ENCODE measurements at regions not wholly inside any gene's neighbourhood (a gene's known extent, or its start where the extent isn't known, plus 50 kb on each side); places are given as distances from the start of the nearest gene placed in this dataset.
"Not testable (repeated sequence)": the region's sequence is repeated elsewhere in the genome, so short reads cannot be mapped to it uniquely, and the experiment has no call there.

DNA sequence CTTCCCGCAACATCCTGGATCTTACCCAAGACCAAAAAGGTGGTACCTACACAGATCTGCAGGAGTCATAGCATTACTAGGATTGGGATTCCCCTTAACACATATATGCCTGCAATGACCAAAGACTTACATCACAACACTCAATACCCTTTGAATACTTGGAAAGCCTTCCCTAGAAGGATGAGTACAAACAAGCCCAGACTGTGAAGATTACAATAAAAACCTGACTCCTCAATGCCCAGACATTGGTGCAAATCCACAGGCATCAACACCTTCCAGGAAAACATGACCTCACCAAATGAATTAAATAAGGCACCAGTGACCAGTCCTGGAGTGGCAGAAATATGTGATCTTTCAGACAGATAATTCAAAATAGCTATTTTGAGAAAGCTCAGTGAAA, 326.8 kb downstream of the TBL1XR1 start:
- no peak for DNase-seq (ENCODE audit: low spot score)

DNA sequence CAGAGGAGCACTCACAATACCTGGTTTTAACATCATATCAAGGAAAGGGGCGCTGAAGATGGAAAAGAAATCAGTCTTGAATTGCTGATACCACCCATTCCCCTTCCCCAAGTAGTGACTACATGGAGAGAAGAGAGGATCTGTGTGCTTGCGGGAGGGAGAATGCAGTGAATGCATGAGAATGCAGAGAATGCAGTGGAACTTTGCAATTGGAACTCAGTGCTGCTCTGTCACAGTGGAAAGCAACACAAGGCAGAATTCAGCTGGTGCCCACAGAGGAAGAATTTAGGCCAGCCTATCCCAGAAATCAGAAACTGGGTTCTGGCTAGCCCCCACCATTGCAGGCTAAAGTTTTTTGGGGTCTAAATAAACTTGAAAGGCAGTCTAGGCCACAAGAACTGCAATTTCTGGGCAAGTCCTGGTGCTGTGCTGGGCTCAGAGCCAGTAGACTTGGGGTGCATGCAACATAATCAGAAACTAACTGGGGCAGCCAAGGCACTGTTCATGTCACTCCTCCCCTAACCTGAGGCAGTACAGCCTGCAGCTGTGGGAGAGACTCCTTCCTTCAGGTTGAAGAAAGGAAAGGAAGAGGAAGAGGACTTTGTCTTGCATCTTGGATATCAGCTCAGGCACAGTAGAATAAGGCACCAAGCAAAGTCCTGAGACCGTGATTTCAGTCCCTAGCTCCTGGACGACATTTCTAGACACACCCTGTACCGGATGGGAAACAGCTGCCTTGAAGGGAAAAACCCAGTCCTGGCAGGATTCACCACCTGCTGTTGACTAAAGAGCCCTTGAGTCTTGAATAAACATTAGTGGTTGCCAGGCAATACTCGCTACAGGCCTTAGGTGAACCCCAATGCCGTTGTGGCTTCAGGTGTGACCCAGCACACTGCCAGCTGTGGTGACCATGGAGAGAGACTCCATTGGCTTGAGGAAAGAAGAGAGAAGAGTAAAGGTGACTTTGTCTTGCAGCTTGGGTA, 329.3 kb downstream of the TBL1XR1 start:
- no peak for DNase-seq (ENCODE audit: low spot score)

GRCh38 chr3:176861137-176861536, 336.1 kb downstream of the TBL1XR1 start:
- no peak for DNase-seq (ENCODE audit: low spot score)

- no peak for DNase-seq (ENCODE audit: low spot score)
These were observed 340.6 kb downstream of the TBL1XR1 start for GRCh38 chr3:176856721-176857120.

- DNase-seq (ENCODE audit: low spot score): no peak
These were observed 341.3 kb downstream of the TBL1XR1 start for GRCh38 chr3:176855901-176856486.

- no peak for DNase-seq (ENCODE audit: low spot score)
These were observed 342.1 kb downstream of the TBL1XR1 start for GRCh38 chr3:176855213-176855612.

DNA sequence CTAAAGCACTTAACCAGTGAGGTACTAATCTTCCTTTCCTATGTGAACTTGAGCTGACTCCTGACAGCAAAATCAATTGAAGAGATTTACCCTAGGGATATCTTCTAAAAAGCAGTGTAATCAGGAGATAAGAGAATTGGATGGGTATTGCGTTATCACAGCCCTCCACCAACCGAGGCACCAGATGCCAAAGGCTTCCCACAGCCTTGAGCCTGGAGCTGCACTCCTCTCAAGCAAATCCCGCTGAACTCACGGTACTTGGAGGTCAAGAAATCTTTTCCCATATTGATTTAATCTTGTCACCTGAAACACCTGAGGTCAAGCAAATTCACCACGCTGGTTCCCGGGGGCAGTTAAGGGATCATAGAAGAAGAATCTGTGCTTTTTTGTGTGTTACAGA, 346.8 kb downstream of the TBL1XR1 start:
- DNase-seq (ENCODE audit: low spot score): no peak

- no peak for DNase-seq (ENCODE audit: low spot score)
These were observed 348.7 kb downstream of the TBL1XR1 start for GRCh38 chr3:176848431-176849214.

DNA sequence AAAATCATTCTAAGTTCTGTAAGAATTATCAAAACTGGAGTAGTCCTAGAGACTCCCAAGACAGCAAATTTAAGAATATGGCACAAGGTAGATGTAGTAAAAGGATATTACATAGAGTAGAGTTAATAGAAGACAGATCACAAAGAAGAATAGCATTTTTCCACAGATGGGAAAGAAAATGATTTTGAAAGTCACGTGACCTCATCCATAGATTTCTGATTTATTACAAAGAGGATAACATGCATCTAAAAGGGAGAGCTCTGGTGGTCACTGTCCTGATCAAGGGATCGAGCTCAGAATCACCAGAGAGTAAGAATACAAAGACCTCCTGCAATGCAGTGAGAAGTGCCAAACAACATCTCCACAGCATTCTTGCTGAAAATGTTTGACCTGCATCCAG, 354.4 kb downstream of the TBL1XR1 start:
- DNase-seq (ENCODE audit: low spot score): no peak

DNA sequence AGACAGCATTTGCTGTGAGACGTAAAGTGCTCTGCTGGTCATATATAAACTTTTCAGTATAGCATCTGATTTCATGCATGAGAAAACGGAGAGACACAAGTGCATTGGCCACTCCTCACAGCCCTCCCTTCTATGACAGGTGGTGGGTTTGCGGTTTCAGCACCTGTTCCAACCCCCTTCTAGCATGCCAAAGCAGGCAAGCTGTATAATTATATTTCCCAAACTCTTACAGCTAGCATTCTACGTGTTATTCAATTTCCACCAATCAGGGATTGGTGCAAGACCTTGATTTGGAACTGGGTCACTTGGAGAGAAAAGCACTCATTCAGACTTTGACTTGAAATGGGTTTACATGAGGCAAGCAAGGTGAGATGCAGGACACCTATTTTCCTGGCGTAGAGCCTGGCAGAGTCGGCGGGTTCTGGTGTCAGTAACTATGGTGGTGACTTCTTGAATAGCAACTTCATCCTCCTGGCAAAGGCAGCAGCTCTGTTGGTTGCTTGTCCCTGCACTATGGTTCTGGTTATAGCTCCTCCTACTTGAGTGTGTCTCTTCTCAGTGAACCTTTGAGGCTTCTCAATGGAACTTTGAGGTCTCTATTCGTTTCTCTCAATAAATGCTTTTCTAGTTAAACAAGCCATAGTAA, 356.5 kb downstream of the TBL1XR1 start:
- DNase-seq (ENCODE audit: low spot score): no peak

DNA sequence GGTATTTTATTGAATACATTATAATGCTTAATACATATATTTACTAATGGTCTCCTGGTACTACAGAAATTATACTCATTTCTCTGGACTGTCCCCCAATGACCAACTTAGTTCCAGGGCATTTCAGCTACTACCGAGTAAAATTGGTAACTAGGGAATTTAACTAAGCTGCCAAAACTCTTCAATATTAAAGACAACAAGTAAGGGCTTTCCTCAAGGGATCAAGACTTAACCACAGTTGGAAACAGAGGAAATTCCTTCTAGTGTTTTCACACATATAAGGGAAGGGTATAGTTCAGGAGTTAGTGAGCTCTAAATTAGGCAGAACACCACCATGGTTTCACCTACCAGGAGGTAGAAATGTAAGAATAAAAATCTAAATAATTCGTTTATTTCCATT, 357.4 kb downstream of the TBL1XR1 start:
- no peak for DNase-seq (ENCODE audit: low spot score)

GRCh38 chr3:176839466-176839865, 357.8 kb downstream of the TBL1XR1 start:
- no peak for DNase-seq (ENCODE audit: low spot score)

- not testable (repeated sequence) for DNase-seq (ENCODE audit: low spot score)
These were observed 370.0 kb downstream of the TBL1XR1 start for GRCh38 chr3:176827244-176827643.

- DNase-seq (ENCODE audit: low spot score): no peak
These were observed 372.5 kb downstream of the TBL1XR1 start for GRCh38 chr3:176824811-176825210.

DNA sequence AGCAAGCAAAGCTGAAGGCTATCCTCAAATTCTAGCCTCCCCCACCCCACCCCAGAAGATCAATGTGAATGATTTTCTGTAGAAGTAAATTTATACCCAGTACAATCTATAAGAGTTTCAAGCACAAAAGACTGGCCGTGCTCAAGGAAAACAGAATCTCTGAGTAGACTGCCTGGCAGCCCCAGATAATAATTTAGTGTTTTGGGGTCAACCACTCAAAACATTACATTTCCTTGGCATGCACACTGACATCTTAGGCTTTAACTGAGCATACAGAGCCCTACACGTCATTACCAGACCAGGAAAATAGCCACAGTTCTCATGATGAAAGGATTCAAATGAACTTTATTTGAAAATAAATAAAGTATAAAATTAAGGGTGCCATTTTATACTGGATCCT, 376.5 kb downstream of the TBL1XR1 start:
- DNase-seq (ENCODE audit: low spot score): no peak

- DNase-seq (ENCODE audit: low spot score): no peak
These were observed 380.3 kb downstream of the TBL1XR1 start for GRCh38 chr3:176816937-176817336.

GRCh38 chr3:176814285-176814684, 383.0 kb downstream of the TBL1XR1 start:
- no peak for DNase-seq (ENCODE audit: low spot score)

DNA sequence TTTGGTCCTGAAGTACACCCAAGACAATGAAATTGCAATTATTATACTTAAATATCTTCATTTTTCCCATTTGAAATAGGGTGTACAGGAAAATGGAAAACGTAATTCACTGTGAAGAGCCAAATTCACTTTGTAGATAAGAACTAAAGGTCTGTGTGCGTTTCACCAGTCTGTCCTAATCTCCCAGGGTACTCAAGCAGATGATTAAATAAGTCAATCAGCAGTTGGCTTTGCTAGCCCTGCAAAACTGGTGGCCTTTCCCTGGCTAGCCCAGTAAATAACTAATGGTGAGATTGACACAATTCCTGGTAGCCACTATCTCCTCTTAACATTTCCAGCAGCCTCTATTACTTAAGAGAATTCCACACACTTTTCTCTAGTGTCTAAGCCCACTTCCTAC, 389.3 kb downstream of the TBL1XR1 start:
- DNase-seq (ENCODE audit: low spot score): no peak

DNA sequence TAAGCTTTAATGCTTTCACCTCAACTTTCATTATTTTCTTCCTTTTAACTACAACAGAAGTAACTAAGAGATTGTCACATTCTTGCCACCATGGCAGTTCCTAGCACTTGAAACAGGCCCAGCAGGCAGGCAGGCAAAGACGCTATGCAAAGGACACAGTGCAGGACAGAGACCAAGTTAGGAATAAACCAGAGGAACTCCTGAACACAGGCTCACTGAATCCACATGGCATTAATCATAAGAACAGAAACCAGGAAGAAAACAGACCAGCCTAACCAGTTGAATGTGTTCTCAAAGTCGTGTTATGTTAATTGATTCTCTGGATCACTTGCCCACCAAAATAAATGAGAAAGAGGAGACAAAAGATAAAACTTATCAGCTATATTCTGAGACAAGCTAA, 397.6 kb downstream of the TBL1XR1 start:
- DNase-seq (ENCODE audit: low spot score): no peak

DNA sequence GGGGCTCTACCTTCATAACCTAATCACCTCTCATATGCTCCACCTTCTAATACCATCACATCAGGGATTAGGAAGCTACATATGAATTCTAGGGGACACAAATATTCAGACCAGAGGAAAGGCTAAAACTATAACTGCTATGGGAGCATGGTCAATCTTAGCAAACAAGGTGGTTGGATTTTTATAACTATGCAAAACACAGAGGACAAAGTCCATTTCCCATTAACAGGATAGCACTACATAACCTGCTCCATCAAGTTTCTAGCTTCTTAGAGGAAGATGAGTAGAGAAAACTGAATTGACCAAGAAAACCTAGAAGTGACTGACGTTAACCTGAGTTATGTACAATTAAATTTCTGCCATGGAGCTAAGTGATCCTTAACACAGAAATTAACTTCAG, 398.6 kb downstream of the TBL1XR1 start:
- no peak for DNase-seq (ENCODE audit: low spot score)

DNA sequence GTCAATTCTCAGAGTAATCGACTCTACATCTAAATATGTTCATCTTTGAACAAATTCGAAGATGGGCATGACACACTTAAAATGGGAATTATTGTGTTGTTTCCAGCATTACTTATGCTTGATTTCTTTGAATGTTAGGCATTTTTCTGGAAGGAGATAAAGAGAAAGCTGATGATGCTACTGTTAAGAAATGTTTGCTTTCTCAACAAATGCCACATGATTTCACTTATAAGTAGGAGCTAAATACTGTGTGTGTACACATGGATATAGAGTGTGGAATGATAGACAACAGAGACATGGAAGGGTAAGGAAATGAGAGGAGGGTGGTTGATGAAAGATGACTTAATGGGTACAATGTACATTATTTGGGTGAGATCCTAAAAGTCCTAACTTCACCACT, 400.9 kb downstream of the TBL1XR1 start:
- DNase-seq (ENCODE audit: low spot score): no peak

- no peak for DNase-seq (ENCODE audit: low spot score)
These were observed 401.4 kb downstream of the TBL1XR1 start for GRCh38 chr3:176795891-176796290.
